Mesendoderm (in vitro differentiated cells): ENCODE measurements at regions not wholly inside any gene's neighbourhood (a gene's known extent, or its start where the extent isn't known, plus 50 kb on each side); places are given as distances from the start of the nearest gene placed in this dataset.

Experiments used
- DNase-seq: peaks from one replicate; pipeline ENCODE4 v3.0.0; 2013
- H2AK5ac ChIP-seq: 2 replicates; pipeline ENCODE4 v1.6.1; 2013; ENCODE audit warnings: low read length, inconsistent platforms
- H2BK120ac ChIP-seq: 2 replicates; pipeline ENCODE4 v1.6.1; 2013; ENCODE audit warnings: low read depth, mild to moderate bottlenecking, low read length, moderate library complexity, mixed read lengths
- H2BK15ac ChIP-seq: replicated peaks from 2 replicates; pipeline ENCODE4 v1.6.1; 2013; ENCODE audit warnings: low read depth, mild to moderate bottlenecking, moderate library complexity
- H2BK5ac ChIP-seq: 2 replicates; pipeline ENCODE4 v1.6.1; 2013; ENCODE audit warnings: low read length, inconsistent platforms
- H3K18ac ChIP-seq: 2 replicates; pipeline ENCODE4 v1.6.1; 2013; ENCODE audit warnings: mild to moderate bottlenecking, low read length, mixed read lengths
- H3K23ac ChIP-seq: one replicate; pipeline ENCODE4 v1.6.1; 2013; ENCODE audit warnings: low read length
- H3K27ac ChIP-seq: 2 replicates; pipeline ENCODE4 v1.5.1; 2013; ENCODE audit warnings: low read depth, mild to moderate bottlenecking, inconsistent platforms, low read length, moderate library complexity
- H3K27me3 ChIP-seq: 2 replicates; pipeline ENCODE4 v1.6.1; 2013; ENCODE audit warnings: low read length, control low read depth, mild to moderate bottlenecking, inconsistent platforms; ENCODE audit not compliant: insufficient read depth, poor library complexity
- H3K36me3 ChIP-seq: 2 replicates; pipeline ENCODE4 v1.6.1; 2013; ENCODE audit warnings: low read length, inconsistent platforms; ENCODE audit not compliant: control insufficient read depth, insufficient read depth
- H3K4ac ChIP-seq: one replicate; pipeline ENCODE4 v1.6.1; 2013; ENCODE audit warnings: low read depth, mild to moderate bottlenecking, low read length, moderate library complexity
- H3K4me1 ChIP-seq: 2 replicates; pipeline ENCODE4 v1.6.1; 2013; ENCODE audit warnings: low read depth, low read length, inconsistent platforms; ENCODE audit not compliant: control insufficient read depth
- H3K4me2 ChIP-seq: 2 replicates; pipeline ENCODE4 v1.6.1; 2013; ENCODE audit warnings: low read length
- H3K4me3 ChIP-seq: 2 replicates; pipeline ENCODE4 v1.5.1; 2013; ENCODE audit warnings: mild to moderate bottlenecking, low read length
- H3K56ac ChIP-seq: one replicate; pipeline ENCODE4 v1.6.1; 2013; ENCODE audit warnings: low read length
- H3K79me1 ChIP-seq: 2 replicates; pipeline ENCODE4 v1.6.1; 2013; ENCODE audit warnings: low read length, inconsistent platforms
- H3K79me2 ChIP-seq: 2 replicates; pipeline ENCODE4 v1.6.1; 2013; ENCODE audit warnings: mild to moderate bottlenecking, low read length; ENCODE audit not compliant: control insufficient read depth, insufficient read depth
- H3K9ac ChIP-seq: 2 replicates; pipeline ENCODE4 v1.6.1; 2013; ENCODE audit warnings: low read length, inconsistent platforms
- H4K5ac ChIP-seq: one replicate; pipeline ENCODE4 v1.6.1; 2013; ENCODE audit warnings: low read length
- H4K8ac ChIP-seq: one replicate; pipeline ENCODE4 v1.6.1; 2013; ENCODE audit warnings: low read depth, mild to moderate bottlenecking, control low read depth, low read length, moderate library complexity
- WGBS: extraction: QIAGEN DNeasy Blood & Tissue Kit; methylation state at CpG from one replicate; pipeline ENCODE4 v1.1.7; 2013; ENCODE audit warnings: low lambda C conversion rate, missing lambda C conversion rate; ENCODE audit not compliant: insufficient coverage; ENCODE audit errors: extremely low coverage; 5-methylcytosine and 5-hydroxymethylcytosine counted together

DNA sequence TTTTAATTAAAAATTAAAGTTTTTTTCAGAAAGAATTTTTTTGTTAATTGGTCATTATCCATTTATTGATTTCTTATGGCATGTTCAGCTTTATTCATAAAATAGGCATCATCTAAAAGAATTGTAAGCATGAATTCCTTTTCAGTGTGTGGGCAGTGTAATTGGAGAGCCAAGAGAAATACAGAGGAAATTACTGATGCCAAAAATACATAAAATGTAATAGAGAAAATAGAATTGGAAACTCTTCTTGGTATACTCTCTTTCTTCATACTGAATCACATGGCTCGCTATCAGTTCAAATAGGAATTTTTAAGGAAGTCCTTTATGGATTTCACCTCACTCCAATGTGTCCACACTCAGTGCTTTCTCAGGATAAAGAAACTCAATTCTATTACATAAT is 663.6 kb upstream of the NRXN1 start:
- Histone ChIP-seq H2BK15ac (no peak overlapping the region), H3K9ac (no peak overlapping the region), H3K4me1 (no peaks in the 10 kb centered on the region), H3K4ac (no peak overlapping the region), H3K56ac (no peak overlapping the region), H2BK5ac (no peak overlapping the region), H3K79me2 (no peaks in the 10 kb centered on the region), H3K27me3 (no peaks in the 10 kb centered on the region), H4K8ac (no peak overlapping the region), H3K4me3 (no peak overlapping the region), H3K36me3 (no peaks in the 10 kb centered on the region), H3K18ac (no peak overlapping the region), H3K79me1 (no peaks in the 10 kb centered on the region), H4K5ac (no peak overlapping the region), H2BK120ac (no peak overlapping the region), H3K23ac (no peak overlapping the region), H3K4me2 (no peak overlapping the region), H3K27ac (no peak overlapping the region), H2AK5ac (no peak overlapping the region)
- DNase-seq, result no peak
- WGBS, result no CpG with 5 or more reads among the region's 1 CpG

DNA sequence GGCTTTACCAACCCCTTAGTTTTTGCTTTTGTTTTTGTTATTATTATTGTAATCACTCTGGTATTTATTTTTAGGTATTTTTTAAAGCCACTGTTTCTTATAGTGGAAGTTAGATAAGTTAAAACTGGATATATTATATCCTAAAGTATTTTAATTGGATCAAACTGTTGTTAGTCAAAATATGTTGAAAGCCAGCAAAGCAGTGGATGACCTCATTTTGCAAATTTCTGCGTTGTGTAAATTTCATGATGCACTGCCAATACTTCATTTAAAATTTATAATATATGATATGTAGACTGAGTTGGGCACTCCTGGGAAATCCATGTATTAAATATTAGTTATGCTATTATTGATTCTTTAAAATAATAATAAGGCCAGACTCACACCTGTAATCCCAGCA is 661.7 kb upstream of the NRXN1 start:
- Histone ChIP-seq H3K79me2 (no peaks in the 10 kb centered on the region), H3K27ac (no peak overlapping the region), H3K79me1 (no peaks in the 10 kb centered on the region), H4K8ac (no peak overlapping the region), H2AK5ac (no peak overlapping the region), H3K4me2 (no peak overlapping the region), H4K5ac (no peak overlapping the region), H3K9ac (no peak overlapping the region), H2BK5ac (no peak overlapping the region), H3K4me3 (no peak overlapping the region), H3K4ac (no peak overlapping the region), H3K36me3 (no peaks in the 10 kb centered on the region), H3K27me3 (no peaks in the 10 kb centered on the region), H3K18ac (no peak overlapping the region), H3K56ac (no peak overlapping the region), H2BK120ac (no peak overlapping the region), H3K4me1 (no peaks in the 10 kb centered on the region), H3K23ac (no peak overlapping the region), H2BK15ac (no peak overlapping the region)
- WGBS, result no CpG with 5 or more reads among the region's 1 CpG
- DNase-seq, result no peak

DNA sequence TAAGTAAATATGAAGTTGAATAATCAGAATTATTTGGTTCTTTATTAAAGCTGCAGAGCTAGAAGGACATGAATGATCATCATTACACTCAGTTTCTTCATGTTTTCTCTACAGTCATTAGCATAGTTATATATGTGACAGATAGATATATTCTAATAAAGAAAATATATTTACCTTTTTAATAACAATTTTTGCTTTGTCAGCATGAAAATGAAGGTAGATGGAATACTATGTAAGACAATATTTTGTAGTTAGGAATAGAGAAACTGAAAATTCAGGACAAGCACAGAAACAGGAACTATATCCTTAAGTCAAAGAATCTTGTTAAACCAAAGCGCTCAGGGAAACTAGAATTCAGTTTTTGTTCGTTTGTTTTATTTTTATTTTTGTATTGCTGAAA is 649.9 kb upstream of the NRXN1 start:
- no CpG with 5 or more reads among the region's 2 CpGs for WGBS
- no peak overlapping the region for H3K56ac ChIP-seq
- H3K4me2 ChIP-seq, result no peak overlapping the region

DNA sequence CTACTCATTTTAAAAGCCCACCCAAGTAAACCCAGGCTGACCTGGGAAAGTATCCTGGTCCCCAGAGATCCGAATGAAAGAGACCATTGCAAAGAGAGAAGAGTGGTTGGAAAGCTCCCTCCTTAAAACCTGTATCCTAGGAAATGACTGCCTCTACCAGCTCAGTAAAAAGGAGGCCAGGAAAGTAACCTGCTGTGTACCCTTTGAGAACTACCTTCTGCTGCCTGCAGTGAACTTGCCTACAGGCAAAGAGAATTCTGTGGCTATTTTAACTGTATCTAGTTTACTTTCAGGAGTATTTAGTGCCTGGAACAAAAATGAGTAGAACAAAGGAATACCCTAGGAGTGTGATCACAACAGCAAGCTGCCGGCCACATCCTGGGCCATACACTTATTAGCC is 641.7 kb upstream of the NRXN1 start:
- Histone ChIP-seq H4K8ac (no peak overlapping the region), H3K79me1 (no peaks in the 10 kb centered on the region), H2BK5ac (no peak overlapping the region), H3K4me2 (no peak overlapping the region), H3K4me1 (no peaks in the 10 kb centered on the region), H3K9ac (no peak overlapping the region), H3K23ac (no peak overlapping the region), H3K4ac (peak overlapping the region; percentile 12), H4K5ac (no peak overlapping the region), H3K36me3 (no peaks in the 10 kb centered on the region), H2BK120ac (no peak overlapping the region), H3K18ac (no peak overlapping the region), H2AK5ac (no peak overlapping the region), H3K79me2 (no peaks in the 10 kb centered on the region), H3K4me3 (no peak overlapping the region), H3K56ac (no peak overlapping the region), H2BK15ac (no peak overlapping the region), H3K27ac (no peak overlapping the region), H3K27me3 (no peaks in the 10 kb centered on the region)
- whole genome bisulfite sequencing, result no CpG with 5 or more reads among the region's 2 CpGs
- DNase-seq, result peak; percentile 21

More for the DNA sequence above, 649.9 kb upstream of the NRXN1 start:
- no peak for DNase-seq
- Histone ChIP-seq H2BK120ac (no peak overlapping the region), H2BK15ac (no peak overlapping the region), H3K23ac (no peak overlapping the region), H3K36me3 (no peaks in the 10 kb centered on the region), H3K27ac (no peak overlapping the region), H3K18ac (no peak overlapping the region), H3K4me3 (no peak overlapping the region), H4K5ac (no peak overlapping the region), H2BK5ac (no peak overlapping the region), H3K4me1 (no peaks in the 10 kb centered on the region), H3K27me3 (no peaks in the 10 kb centered on the region), H3K4ac (no peak overlapping the region), H3K79me1 (no peaks in the 10 kb centered on the region), H3K9ac (no peak overlapping the region), H3K79me2 (no peaks in the 10 kb centered on the region), H4K8ac (no peak overlapping the region), H2AK5ac (no peak overlapping the region)

DNA sequence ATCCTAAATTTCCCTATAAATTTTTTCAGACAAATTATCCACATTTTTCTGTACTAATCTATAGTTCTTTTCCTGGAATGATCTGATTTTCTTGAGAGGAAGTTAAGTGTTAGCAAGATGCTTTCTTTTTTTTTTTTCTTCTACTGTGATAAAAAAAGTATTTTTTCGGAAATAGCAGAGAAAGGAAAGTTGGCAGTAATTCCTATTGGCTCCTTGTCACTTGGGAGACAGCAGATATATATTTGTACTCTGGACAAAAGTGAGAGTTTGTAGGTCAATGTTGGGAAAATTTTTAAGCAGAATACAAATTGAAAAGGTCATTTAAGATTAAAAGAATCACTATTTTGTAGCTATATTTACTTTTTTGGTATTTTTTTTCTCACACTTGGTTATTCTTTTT is 635.7 kb upstream of the NRXN1 start:
- H2BK120ac ChIP-seq, result no peak overlapping the region
- no peak overlapping the region for H2BK15ac ChIP-seq
- no peak overlapping the region for H3K23ac ChIP-seq
- H3K56ac ChIP-seq, result no peak overlapping the region
- H3K4me2 ChIP-seq, result no peak overlapping the region
- H3K4me1 ChIP-seq, result no peaks in the 10 kb centered on the region
- no peak overlapping the region for H3K18ac ChIP-seq
- no CpG with 5 or more reads among the region's 1 CpG for WGBS
- H3K27me3 ChIP-seq, result no peaks in the 10 kb centered on the region
- no peak overlapping the region for H2BK5ac ChIP-seq
- H4K8ac ChIP-seq, result no peak overlapping the region
- H3K79me1 ChIP-seq, result no peaks in the 10 kb centered on the region
- no peak overlapping the region for H2AK5ac ChIP-seq
- H3K79me2 ChIP-seq, result no peaks in the 10 kb centered on the region
- H3K4ac ChIP-seq, result no peak overlapping the region
- no peak overlapping the region for H4K5ac ChIP-seq
- H3K9ac ChIP-seq, result no peak overlapping the region
- H3K27ac ChIP-seq, result no peak overlapping the region
- no peaks in the 10 kb centered on the region for H3K36me3 ChIP-seq
- DNase-seq, result no peak
- H3K4me3 ChIP-seq, result no peak overlapping the region

DNA sequence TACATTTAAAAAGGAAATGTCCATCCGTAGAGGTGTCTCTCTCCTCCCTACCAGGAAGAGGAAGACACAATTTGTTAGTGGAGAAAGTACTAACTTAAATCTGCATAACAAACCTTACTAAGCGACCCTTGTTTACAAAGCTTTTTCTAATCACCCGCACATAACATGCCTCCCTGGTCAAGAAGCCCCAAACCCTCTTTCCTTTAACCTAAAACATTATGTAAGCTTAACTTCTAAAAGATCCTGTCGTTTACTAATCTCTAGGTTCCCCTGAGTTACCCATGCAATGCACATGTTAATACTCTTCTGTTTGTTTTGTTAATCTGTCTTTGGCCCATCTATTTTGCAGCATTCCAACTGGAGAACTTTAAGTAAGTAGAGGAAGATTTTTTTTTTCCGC is 630.3 kb upstream of the NRXN1 start:
- no peak overlapping the region for H3K4me2 ChIP-seq
- no peaks in the 10 kb centered on the region for H3K4me1 ChIP-seq
- no peak overlapping the region for H3K27ac ChIP-seq
- no peaks in the 10 kb centered on the region for H3K27me3 ChIP-seq
- H2BK5ac ChIP-seq, result no peak overlapping the region
- no peak overlapping the region for H4K5ac ChIP-seq
- H3K79me1 ChIP-seq, result no peaks in the 10 kb centered on the region
- no peaks in the 10 kb centered on the region for H3K36me3 ChIP-seq
- no peak overlapping the region for H3K9ac ChIP-seq
- peak; percentile 14 for DNase-seq
- no peak overlapping the region for H2BK15ac ChIP-seq
- no peaks in the 10 kb centered on the region for H3K79me2 ChIP-seq
- H3K4me3 ChIP-seq, result no peak overlapping the region
- H3K18ac ChIP-seq, result no peak overlapping the region
- H2AK5ac ChIP-seq, result no peak overlapping the region
- no peak overlapping the region for H3K4ac ChIP-seq
- H4K8ac ChIP-seq, result no peak overlapping the region
- no CpG with 5 or more reads among the region's 5 CpGs for WGBS
- H2BK120ac ChIP-seq, result no peak overlapping the region
- H3K56ac ChIP-seq, result no peak overlapping the region
- no peak overlapping the region for H3K23ac ChIP-seq
